ENCODE measurements at regions not wholly inside any gene's neighbourhood (a gene's known extent, or its start where the extent isn't known, plus 50 kb on each side); places are given as distances from the start of the nearest gene placed in this dataset.

DNA sequence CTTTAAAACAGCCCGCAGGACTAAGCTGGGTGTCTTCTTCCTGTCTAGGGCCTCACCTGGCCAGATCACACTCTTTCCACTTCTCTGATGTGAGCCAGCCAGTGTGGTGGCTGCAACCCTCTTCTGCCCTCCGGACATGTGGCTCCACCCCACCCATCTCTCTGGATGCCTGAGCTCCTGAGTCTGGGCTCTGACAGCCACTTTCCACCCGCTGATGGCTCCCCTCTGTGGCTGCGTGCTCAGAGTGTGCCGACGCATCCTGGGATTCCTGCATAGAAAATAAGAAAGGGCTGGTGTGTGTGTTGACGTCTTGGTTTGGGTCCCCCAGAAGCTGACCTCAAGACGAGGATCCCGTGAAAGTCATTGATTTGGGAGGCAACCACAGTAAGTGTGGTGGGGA lies 181.6 kb downstream of the URI1 start:
- no peak for DNase-seq (ENCODE audit: low read depth in 3 of 3)

DNA sequence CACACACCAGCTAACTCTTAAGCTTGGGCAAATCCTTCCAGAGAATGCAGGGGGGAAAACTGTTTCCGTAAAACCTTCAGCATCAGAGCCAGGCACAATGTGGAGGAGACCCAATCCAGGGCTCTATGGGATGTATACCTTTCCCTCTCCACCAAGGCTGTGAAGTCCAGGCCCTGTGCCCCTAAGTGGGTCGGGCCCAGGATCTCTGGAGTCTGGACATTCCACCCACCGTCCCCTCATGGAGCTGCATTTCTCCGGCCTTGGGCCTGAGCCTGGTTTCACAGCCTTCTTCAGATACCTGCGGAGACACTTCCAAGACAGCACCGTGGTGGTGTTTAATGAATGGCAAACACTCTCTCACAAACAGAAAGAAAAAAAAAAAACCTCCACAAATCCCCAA lies 186.2 kb downstream of the URI1 start:
- no peak for DNase-seq (ENCODE audit: low read depth in 3 of 3)

DNA sequence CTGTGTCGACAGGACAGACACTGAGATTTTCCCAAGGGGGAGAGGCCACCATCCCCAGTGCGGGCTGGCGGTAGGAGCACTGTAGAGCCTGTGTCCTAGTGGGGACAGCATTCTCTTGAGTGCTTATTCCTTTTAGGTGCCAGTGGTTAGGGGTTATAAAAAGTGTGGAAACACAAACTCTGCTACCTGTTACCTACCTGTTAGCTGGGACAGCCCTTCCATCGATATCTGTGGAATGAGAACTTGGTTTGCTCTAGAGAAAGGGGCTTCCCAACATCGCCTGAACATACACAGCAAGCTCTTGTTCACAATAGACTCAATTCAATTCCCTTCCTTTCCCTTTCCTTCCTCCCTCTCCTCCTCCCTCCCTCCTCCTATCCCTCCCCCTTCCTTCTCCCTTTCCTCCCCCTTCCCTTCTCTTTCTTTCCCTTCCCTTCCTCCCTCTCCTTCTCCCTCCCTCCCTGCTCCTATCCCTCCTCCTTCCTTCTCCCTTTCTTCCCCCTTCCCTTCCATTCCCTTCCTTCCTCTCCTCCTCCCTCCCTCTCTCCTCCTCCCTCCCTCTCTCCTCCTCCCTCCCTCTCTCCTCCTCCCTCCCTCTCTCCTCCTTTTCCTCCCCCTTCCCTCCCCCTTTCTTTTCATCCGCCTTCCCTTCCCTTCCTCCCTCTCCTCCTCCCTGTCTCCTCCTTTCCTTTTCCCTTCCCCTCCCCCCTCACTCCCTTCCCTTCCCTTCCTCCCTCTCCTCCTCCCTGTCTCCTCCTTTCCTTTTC lies 188.5 kb downstream of the URI1 start:
- DNase-seq (ENCODE audit: low read depth in 3 of 3) = no peak

DNA sequence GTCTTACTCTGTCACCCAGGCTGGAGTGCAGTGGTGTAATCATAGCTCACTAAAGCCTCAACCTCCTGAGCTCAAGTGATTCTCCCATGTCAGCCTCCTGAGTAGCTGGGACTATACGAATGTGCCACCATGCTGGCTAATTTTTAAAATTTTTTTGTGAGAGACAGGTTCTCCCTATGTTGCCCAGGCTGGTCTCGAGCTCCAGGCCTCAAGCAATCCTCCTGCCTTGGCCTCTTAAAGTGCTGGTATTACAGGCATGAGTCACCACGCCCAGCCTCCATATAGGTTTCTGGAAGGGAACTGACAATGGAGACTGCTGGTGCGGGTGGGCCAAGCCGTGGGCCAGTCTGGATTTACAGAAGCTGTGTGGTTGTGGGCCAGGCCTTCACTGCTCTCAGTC lies 189.2 kb downstream of the URI1 start:
- DNase-seq (ENCODE audit: low read depth in 3 of 3) = no peak

DNA sequence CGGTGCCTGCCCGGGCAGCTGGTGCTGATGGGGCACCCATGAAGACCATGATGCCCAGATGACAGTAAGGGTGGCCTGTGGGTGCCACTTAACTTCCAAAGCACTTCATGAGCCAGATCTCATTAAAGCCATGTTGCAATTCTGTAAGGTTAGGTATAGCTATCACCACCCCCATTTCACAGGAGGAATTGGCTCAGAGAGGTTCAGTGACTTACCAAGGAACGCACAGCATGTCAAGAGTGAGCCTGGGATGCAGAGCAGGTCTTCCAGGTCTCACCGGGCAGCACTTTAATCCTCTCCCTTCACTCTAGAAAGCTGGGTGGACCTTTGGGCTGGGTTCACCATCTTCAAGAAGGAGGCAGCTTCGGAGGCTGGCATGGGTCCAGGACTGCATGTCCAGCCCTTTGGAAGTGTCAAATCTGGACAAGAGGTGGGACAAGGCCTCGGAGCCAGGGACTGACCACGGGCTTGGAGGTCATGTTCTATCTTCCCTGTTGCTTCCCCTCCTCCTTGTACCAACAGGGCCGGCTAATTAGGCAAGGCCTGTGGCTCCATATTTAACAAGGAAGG lies 189.8 kb downstream of the URI1 start:
- DNase-seq (ENCODE audit: low read depth in 3 of 3) = no peak

DNA sequence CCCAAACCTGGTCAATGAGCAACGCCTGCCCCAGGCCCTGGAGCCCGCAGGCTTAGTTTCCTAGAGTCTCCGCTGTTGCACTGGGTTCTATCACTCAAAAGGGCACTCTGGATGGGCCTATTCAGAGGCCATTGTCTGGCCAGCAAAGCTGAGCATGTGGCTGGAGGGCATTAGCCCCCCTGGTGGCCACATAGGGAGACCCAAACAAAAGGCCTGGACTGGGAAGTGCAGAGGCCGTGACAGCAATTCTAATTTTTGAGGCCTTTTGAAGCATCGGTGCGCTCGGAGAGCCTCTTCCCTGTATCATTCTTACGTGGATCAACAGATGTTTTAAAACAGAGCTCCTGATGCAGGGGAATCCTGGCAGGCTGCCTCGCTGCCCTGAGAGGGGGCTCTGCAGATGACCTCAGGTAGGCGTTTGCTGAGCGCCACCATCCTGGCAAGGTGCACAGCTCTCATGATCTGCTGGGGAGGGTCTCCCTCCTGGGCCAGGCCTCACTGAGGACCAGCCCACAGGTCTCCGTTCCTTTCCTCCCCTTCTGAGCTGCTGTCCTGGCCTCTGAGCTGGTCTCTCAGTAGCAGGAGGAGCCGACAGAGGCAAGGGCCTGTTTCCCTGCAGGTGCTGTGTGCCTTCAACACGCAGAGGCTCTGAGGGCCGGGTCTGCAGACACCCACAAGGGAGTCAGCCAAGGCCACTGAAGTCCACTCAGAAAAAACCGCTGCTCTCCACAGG lies 190.5 kb downstream of the URI1 start:
- no peak for DNase-seq (ENCODE audit: low read depth in 3 of 3)

DNA sequence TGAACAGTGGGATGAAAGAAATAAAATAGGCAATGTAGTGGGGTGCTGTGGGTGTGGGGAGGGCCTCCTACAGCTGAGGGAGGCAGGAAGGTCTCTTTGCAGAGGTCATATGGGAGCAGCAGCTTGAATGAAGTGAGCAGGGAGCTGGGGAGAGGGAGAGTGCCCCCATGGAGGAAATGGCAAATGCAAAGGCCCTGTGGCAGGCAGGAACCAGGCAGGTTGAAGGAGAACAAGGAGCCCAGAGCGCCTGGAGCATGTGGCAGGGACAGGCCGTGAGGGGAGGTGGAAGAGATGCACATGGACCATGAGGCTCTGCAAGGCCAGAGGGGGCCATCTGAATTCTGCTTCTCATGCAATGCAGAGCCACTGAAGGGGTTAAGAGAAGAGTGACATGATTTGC lies 191.8 kb downstream of the URI1 start:
- DNase-seq (ENCODE audit: low read depth in 3 of 3) = no peak

DNA sequence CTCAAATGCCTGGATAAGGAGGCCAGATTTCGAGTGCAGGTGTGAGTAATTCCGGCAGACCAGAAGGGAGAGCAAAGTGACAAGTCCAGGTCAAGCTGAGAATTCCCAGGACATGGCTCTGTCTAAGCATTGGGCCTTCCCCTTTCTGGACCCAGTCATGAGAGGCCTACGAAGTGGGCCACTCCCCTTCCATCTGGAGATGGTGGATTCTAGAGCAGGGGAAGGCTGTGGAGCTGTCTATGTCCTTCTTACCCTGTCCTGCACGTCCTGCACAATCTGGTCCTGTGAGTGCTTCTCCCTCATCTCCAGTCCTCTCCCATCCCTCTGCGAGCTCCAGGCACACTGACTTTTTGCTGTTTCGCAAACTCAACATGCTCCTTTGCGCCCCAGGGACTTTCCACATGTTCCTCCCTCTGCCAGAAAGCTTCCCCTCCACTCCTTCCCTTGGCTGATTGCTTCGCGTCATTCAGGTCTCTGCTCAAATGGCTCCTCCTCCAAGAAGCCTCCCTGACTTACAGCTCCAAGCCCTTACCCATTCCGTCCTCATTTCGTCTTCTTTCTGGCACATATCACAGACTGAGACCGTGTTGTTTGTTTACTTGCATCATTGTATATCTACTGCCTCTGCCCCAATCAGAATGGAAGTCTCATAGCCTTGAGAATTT lies 193.2 kb downstream of the URI1 start:
- no peak for DNase-seq (ENCODE audit: low read depth in 3 of 3)

DNA sequence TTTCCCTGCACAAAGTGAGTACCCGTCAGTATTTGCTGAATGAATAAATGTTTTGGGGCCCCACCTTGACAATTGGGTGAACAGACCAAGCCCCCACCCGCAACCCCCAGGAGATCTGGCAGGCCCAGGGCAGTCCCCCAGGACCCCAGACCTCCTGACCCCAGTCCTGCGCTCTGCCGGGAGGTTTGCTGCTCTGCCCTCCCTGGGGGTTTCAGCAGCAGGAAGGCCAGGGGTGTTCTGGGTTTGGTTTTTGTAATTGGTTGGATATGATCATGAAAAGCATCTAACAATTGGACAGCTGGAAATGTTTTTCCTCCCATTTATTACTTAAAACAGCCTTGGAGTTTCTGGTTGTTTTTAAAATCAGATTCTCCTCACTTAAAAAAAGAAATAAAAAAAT lies 193.8 kb downstream of the URI1 start:
- no peak for DNase-seq (ENCODE audit: low read depth in 3 of 3)

DNA sequence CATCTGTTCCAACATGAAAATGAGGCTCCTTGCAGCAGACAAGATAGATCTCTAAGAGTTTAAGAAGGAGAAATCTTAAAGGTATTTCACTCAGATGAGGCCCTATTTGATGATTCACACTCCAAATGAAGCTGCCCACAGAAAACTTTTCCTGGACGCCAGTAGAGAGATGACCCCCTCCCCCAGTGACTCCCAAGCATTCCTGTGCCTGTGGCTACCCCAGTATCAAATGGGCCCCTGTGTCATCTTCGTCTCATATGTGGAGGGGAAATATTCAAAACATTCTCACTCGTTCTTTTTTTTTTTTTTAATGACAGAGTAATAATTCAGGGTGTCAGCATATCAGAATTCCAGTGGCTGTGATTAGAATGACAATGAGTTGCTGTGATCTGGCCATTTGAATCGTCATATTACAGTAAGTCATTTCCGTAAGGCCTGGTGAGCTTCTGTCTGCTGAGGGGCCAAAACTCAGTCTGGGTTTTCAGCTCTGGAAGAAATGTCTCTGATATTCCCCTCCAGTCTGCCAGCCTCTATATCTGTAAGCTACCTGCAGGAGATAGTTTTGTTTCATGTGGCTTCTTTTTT lies 194.7 kb downstream of the URI1 start:
- no peak for DNase-seq (ENCODE audit: low read depth in 3 of 3)

DNA sequence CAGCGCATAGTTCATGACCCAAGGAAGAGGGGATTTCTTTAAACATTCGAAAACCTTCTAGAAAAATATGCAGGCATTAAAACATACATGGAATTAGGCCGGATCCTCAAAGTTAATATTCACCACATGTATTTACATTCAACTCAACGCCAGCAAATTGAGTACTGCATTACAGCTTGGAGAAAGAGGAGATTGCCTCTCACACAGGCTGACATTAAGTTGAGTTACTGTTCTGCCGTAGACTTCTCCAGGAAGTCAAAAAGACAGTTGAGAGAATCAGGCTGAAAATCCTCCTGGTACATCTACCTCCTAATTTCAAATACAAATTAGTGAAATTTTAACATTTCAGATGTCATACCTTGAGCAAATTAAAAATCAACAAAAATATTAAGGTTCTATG lies 195.7 kb downstream of the URI1 start:
- no peak for DNase-seq (ENCODE audit: low read depth in 3 of 3)

DNA sequence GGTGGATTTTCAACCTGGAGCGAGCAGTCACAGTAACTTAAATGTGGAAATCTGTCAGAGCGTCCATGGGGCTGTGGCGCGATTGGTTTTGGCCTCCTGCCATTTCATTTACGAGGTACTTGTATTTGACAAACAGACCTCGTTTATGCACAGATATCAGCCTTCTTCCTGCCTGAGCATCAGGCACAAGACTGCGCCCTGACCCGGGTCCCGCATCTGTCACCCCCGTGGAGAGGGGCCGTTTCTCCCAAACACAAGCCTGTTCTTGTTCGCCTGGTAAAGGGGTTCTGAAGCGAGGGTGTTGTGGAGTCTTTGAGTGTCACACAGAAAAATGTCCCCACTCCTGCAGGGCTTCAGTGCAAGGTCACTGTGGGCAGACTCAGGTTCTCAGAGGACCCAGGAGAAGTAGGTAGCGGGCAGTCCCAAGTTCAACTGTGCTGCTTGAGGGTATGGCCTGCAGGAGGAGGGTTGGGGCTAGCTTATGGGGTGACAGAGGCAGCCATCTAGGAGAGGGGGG lies 202.3 kb downstream of the URI1 start:
- no peak for DNase-seq (ENCODE audit: low read depth in 3 of 3)

DNA sequence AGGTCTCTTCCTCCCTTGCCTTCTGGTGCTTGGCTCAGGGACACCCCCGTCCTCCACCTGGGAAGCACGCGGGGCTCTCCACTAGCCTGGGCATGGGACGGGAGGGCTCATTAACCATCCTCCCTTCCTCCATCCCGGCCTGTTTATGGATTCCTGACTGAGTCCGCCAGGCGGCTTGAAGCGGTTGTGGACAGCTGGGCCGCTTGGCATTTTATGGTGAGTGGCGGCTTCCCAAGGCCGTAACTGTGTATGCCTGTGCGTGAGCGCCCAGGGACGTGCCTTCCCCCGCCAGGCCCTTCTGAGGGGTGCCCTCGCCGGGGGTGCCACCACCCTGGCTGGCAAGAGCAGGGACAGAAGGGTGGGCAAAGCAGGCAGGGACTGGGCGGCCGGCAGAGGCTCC lies 202.8 kb downstream of the URI1 start:
- no peak for DNase-seq (ENCODE audit: low read depth in 3 of 3)

DNA sequence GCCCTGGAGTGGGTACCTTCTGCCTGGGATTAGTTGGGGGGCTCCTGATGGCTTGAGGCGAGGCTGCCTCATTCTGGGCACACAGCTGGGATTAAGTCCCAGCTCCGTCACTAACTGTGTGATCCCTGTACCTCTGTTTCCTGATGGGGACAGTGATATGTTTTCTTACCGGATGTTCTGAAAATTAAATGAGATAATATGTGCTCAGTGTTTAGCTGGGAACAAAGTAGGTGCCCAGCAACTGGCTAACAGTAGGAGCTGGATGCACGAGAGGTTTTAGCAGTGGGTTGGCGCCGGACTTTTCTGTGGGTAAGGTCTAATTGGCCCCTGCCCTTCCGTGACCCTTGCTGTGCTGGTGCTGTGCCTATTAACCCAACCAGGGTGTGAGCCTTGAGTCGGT lies 203.4 kb downstream of the URI1 start:
- no peak for DNase-seq (ENCODE audit: low read depth in 3 of 3)

DNA sequence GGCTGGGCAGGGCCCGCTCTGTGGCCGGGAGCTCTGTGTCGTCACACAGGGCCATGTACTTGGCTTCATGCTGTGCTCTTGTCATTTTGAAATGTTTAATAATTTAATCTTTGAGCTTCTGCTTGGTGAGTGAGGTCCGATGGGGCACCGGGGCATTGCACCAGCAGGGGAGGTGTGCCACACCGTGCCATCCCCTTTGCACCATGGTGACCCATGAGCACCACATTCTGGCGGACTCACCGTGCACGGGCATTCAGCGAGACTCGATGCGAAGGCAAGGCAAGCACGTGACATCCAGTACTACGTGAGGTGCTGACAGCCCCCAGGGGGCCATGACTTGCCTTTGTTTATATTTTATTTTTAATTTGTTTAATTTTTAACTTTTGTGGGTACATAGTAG lies 204.3 kb downstream of the URI1 start:
- no peak for DNase-seq (ENCODE audit: low read depth in 3 of 3)

DNA sequence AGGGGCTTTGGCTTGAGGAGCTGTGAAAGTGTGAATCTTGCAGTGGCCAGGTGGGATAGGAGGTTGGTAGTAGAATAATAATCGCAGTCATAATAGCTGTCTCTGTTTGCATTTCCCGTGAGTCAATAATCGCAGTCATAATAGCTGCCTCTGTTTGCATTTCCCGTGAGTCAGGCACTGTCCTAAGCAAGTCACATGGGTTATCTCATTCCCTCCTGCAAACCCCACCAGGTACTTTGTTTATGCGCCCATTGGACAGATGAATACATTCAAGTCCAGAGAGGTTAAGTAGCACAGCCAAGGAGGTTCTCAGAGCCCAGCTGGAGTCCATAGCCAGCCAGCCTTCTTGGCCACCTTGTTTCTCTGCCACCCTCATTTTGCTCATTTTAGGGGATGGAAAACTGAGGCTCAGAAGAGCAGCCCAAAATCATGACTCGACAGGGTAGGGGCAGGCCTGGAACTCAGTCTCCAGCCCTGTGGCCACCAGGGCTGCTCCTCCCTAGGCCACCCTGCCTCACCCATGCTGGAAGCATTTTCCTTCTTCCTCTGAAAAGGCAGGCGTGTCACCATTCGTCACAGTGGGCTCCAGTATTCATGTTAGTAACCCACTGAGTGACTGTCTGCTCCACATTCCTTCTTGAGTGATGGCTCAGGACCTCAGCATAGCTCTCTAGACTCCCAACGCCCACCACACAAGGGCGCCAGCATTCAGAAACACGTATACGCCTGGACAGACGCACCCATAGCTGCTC lies 206.2 kb downstream of the URI1 start:
- DNase-seq (ENCODE audit: low read depth in 3 of 3) = no peak

DNA sequence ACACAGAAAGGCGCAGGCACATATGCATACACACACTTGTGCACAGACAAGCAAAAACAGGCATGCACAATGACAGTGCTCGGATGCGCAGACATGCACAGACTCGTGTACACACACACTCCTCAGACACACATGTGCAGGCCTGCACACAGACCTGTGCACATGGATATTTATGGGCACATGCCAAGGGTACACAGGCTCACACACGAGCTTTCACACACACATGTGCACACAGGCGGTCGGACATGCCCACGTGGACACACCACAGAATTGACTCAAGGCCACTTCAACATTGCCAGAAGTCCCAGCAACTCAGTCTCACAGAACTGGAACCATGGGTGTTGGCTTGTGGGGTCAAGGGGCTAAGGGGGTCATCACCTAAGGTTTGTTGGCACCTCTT lies 206.8 kb downstream of the URI1 start:
- no peak for DNase-seq (ENCODE audit: low read depth in 3 of 3)

DNA sequence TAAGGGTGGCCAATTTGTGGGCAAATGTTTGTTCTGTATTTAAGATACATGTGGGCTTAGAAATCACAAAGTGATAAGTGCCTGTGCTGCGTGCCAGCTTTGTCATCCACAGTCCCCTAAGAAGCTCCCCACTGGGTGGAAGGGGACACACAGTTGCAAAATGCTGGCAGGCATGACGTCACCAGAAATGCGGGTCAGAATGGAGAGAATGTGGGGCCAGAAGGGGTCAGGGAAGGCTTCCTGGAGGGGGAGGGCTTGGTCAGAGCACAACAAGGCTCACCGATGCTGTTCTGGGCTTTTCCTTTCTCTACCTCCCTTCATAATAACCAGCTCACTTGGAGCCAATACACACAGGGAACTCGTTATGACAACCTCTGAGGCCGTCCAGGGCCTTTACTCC lies 207.3 kb downstream of the URI1 start:
- no peak for DNase-seq (ENCODE audit: low read depth in 3 of 3)

DNA sequence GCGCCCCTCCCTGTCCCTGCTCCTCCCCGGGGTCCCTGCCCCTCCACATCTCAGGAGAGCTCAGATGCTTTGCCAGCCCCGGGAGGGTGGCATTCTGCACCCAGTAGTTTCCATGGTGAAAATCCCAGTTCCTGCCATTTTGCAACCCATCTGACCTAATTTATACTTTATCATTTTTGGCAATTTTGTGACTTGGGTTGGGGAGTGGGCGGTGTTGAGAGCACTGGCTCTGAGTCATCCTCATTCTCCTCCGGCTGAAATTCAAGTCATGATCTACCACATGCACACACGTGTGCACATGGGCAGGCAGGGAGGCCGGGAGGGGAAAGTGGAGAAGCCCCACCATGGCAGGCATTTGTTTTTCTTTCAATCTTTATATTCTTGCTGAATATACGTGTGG lies 208.6 kb downstream of the URI1 start:
- no peak for DNase-seq (ENCODE audit: low read depth in 3 of 3)

DNA sequence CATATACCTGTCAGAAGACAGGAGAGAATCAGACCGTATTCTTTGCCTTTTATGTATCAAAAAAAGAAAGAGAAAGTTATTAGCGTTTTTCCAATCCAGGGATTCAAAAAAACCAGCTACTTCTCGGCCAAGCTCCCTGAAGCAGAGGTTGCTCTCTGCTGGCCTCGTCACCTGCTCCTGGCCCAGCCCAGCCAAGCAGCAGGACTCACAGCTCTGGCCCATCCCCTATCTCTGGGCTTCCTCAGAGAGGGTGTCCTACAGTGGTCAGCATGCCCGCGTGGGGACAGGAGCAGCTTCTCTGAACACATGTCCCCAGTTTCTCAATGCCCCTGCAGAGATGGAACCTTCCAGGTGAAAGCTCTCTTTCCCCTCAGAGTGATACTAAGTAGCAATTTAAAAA lies 209.0 kb downstream of the URI1 start:
- DNase-seq (ENCODE audit: low read depth in 3 of 3) = no peak

DNA sequence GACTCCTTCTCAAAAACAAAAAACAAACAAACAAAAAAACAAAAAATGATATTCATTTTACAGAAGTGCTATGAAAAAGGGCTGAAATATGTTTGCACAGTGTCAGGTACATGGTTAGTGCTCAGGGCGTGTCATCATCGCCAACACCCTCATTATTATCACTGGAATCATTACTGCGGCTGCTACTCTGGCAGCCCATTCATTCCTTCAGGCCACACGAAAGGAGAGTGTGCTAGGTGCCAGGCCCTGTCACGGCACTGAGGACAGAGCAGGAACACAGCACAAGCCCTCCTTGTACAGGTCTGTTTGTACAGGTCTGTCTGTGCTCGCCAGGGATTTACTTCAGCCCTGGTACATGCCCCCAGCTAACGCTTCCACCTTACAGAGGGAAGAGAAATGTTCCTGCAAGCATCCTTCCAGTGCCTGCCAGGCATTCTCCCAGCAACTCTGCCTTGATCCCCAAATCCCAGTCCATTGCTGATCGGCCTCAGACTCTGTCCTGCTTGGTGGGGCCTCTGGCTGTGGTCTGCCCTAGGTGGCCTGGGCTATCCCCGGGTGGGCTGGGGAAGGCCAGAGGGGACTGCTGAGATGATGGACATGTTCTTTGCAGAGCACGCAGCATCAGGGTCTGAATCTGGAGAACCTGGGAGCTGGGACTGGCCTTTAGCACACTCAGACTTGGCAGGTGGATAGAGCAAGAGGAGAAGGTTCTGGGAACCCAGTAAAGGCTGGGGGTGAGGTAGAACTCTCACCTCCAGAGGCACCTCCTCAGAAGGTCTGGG lies 210.7 kb downstream of the URI1 start:
- no peak for DNase-seq (ENCODE audit: low read depth in 3 of 3)

All from stimulated activated CD4-positive, alpha-beta T cell treated with anti-CD3 and anti-CD28 coated beads, TNF-alpha, amount 100 ng/mL, for 4 hours (primary cell).